Testis (tissue), 2 donors: ENCODE measurements at regions not wholly inside any gene's neighbourhood (a gene's known extent, or its start where the extent isn't known, plus 50 kb on each side); places are given as distances from the start of the nearest gene placed in this dataset.

ENCODE experiments used
- DNase-seq: peaks from one replicate; pipeline ENCODE4 v3.0.0-alpha.2; 2019
- H3K27ac ChIP-seq, 2 donors: fragments of 200-600 bp; sonication (generic); one replicate each; pipeline ENCODE4 v1.5.1; 2019
- H3K27me3 ChIP-seq: fragments of 200-600 bp; sonication (generic); one replicate; pipeline ENCODE4 v1.5.1; 2019
- H3K36me3 ChIP-seq: fragments of 200-600 bp; sonication (generic); one replicate; pipeline ENCODE4 v1.5.1; 2017; ENCODE audit warnings: low read depth; ENCODE audit errors: missing control alignments
- H3K4me1 ChIP-seq: fragments of 200-600 bp; sonication (generic); one replicate; pipeline ENCODE4 v1.5.1; 2019
- H3K4me3 ChIP-seq, 2 donors: fragments of 200-600 bp; sonication (generic); one replicate each; pipeline ENCODE4 v1.5.1; 2017 to 2019
- H3K9me3 ChIP-seq: fragments of 200-600 bp; sonication (generic); one replicate; pipeline ENCODE4 v1.5.1; 2017
- CTCF ChIP-seq, 3 experiments: fragments of 450-650 bp in 2 of 3; fragments of 200-600 bp in 1 of 3; sonication (generic) in 1 of 3; IDR thresholded peaks; one replicate each; pipeline ENCODE4 v1.5.1; 2016 to 2019; ENCODE audit warnings: antibody characterized with exemption in 3 of 3, mild to moderate bottlenecking in 2 of 3, moderate library complexity in 1 of 3
- POLR2A ChIP-seq: fragments of 450-650 bp; IDR thresholded peaks from one replicate; pipeline ENCODE4 v1.6.1; 2017; ENCODE audit warnings: antibody characterized with exemption, mild to moderate bottlenecking, moderate library complexity
- WGBS, 2 donors: methylation state at CpG; one replicate each; pipeline ENCODE4 v1.1.5; 2018; 5-methylcytosine and 5-hydroxymethylcytosine counted together
- intact Hi-C: fragments of 100-400 bp; cut with DNase I; formaldehyde crosslinking; loops from one replicate; pipeline ENCODE4 v1.15.1; 2023; ENCODE audit warnings: low total_unique reads

GRCh38 chrX:8349816-8350544 lies 114.7 kb upstream of the VCX3B start:
- Histone ChIP-seq H3K4me3 (no peak overlapping the region), H3K36me3 (no peaks in the 10 kb centered on the region), H3K9me3 (no peaks in the 10 kb centered on the region), H3K27ac (no peak overlapping the region), H3K27me3 (no peaks in the 10 kb centered on the region), H3K4me1 (no peaks in the 10 kb centered on the region)
- no peak for TF ChIP-seq CTCF (IDR thresholded peaks at IDR 0.05)
- 88 to 93% methylated on average over 1 of the region's 1 CpG for WGBS, 2 donors
- no peak for DNase-seq
- intact Hi-C loops, result no loop called here

- no peak overlapping the region for H3K4me3 ChIP-seq
- no peaks in the 10 kb centered on the region for H3K4me1 ChIP-seq
- no peak overlapping the region for H3K27ac ChIP-seq
- DNase-seq, result no peak
- TF ChIP-seq CTCF (IDR thresholded peaks at IDR 0.05), result no peak
- no peak for TF ChIP-seq POLR2A
- no peaks in the 10 kb centered on the region for H3K27me3 ChIP-seq
- intact Hi-C loops, result no loop called here
- WGBS, 2 donors, result 91% methylated on average over 3 of the region's 3 CpGs; no CpG with 5 or more reads in 1 of the 2 donors
- H3K36me3 ChIP-seq, result no peaks in the 10 kb centered on the region
- no peaks in the 10 kb centered on the region for H3K9me3 ChIP-seq
Measured at GRCh38 chrX:8358302-8358701, 106.3 kb upstream of the VCX3B start.

GRCh38 chrX:8364369-8365141 lies 100.1 kb upstream of the VCX3B start:
- TF ChIP-seq CTCF (IDR thresholded peaks at IDR 0.05) (peak in 2 of 3 experiments; percentile 15 to 31), POLR2A (no peak)
- peak; percentile 63 for DNase-seq

GRCh38 chrX:8366481-8366880 lies 98.1 kb upstream of the VCX3B start:
- H3K4me3 ChIP-seq, result no peak overlapping the region
- no peaks in the 10 kb centered on the region for H3K9me3 ChIP-seq
- no peaks in the 10 kb centered on the region for H3K27me3 ChIP-seq
- H3K27ac ChIP-seq, result no peak overlapping the region
- DNase-seq, result no peak
- no peaks in the 10 kb centered on the region for H3K4me1 ChIP-seq
- WGBS, 2 donors, result 38 to 48% methylated on average over 2 of the region's 2 CpGs
- H3K36me3 ChIP-seq, result no peaks in the 10 kb centered on the region
- TF ChIP-seq POLR2A, result no peak
- TF ChIP-seq CTCF (IDR thresholded peaks at IDR 0.05), result no peak
- intact Hi-C loops, result no loop called here

More at GRCh38 chrX:8364369-8365141, 100.1 kb upstream of the VCX3B start:
- H3K4me3 ChIP-seq, result no peak overlapping the region
- intact Hi-C loops, result no loop called here
- no peaks in the 10 kb centered on the region for H3K36me3 ChIP-seq
- H3K4me1 ChIP-seq, result no peaks in the 10 kb centered on the region
- no peaks in the 10 kb centered on the region for H3K9me3 ChIP-seq
- H3K27ac ChIP-seq, result no peak overlapping the region
- no peaks in the 10 kb centered on the region for H3K27me3 ChIP-seq
- 53 to 69% methylated on average over 11 to 13 of the region's 13 CpGs for WGBS, 2 donors
